ENCODE measurements at regions not wholly inside any gene's neighbourhood (a gene's known extent, or its start where the extent isn't known, plus 50 kb on each side); places are given as distances from the start of the nearest gene placed in this dataset.

DNA sequence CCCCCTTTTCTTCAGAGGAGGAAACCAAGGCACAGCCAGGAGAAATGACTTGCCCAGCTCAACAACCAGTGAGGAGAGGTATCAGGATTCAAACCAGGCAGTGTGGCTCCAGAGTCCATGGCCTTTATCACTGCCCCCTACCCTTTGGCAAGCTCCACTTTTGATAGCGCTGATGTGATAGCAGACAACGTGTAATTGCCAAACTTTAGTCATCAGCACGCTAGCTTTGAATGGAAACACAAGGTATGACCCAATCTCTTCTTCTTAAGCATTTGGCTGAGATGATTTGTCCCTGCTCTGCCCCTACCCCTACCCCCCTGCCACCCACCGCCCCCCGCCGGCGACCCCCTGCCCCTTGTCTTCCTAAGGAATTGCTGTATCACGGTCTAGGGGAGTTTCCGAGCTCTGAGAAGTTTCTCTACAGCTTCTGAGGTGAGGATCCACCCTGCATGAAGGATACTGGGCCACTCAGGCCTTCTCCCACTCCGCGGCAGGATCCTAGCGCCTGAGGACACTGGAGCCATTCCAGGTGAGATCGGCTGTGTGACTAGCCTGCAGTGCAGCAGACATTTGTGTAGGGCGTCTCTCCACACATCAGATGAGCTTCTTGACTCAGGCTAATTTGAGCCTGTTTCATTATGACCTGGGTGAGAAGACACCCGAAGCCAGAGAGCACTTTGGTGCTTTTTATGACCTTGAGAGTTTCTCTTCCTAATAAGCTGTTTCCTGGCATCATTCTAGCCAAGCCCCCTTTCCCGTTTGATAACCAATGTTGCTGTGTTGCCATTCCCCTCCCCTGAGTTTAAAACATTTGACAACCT is 75.1 kb upstream of the MAP4K4 start:
- no peaks in the 10 kb centered on the region for H3K9me3 Mint-ChIP-seq
- peaks cover 15% of the 10 kb centered on the region for H3K4me1 Mint-ChIP-seq
- peak overlapping the region; percentile 28 for H3K27ac Mint-ChIP-seq
- H3K36me3 Mint-ChIP-seq = no peaks in the 10 kb centered on the region
- peak overlapping the region; percentile 7 for H3K4me3 Mint-ChIP-seq
- no peak for DNase-seq
- POLR2A ChIA-PET = no interaction called here
- H3K27me3 Mint-ChIP-seq = peaks cover 1% of the 10 kb centered on the region
- no peak for ATAC-seq (ENCODE audit: low read depth)

DNA sequence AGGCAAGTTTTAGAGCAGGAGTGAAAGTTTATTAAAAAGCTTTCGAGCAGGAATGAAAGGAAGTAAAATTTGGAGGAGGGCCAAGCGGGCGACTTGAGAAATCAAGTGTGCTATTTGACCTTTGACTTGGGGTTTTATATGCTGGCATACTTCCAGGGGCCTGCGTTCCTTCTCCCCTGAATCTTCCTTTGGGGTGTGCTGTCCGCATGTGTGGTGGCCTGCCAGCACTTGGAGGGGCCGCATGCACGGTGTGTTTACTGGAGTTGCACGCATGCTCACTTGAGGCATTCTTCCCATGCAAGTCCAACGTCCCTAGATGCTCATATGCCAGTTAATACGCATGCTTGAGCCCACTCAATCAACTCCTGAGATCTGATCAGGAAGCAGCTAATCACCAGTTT is 78.3 kb upstream of the MAP4K4 start:
- H3K4me1 Mint-ChIP-seq = peaks cover 11% of the 10 kb centered on the region
- no peaks in the 10 kb centered on the region for H3K36me3 Mint-ChIP-seq
- ATAC-seq (ENCODE audit: low read depth) = no peak
- no peaks in the 10 kb centered on the region for H3K27me3 Mint-ChIP-seq
- POLR2A ChIA-PET = no interaction called here
- no peak for DNase-seq
- H3K27ac Mint-ChIP-seq = no peak overlapping the region
- H3K4me3 Mint-ChIP-seq = no peak overlapping the region
- no peaks in the 10 kb centered on the region for H3K9me3 Mint-ChIP-seq

DNA sequence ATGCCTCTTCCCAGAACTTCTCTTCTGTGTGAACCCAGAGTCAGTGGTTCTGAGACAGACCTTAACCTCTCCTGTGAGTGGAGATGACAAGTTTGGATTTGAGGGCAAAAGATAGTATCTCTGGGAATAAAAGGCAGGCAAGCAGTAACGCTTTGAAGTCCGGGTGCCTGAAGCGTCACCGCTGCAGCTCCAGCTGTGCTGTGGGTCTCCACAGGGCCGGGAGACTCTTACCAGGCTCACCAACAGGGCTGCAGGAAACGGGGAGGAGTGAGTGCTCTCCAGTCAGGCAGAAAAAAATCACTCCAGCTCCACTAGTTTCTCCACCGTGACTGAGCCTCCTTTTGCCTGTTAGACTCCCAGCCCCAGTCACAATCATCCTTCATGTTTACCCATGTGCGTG is 79.7 kb upstream of the MAP4K4 start:
- Mint-ChIP-seq H3K27me3 (no peaks in the 10 kb centered on the region), H3K9me3 (no peaks in the 10 kb centered on the region), H3K4me3 (no peak overlapping the region), H3K4me1 (peaks cover 4% of the 10 kb centered on the region), H3K36me3 (no peaks in the 10 kb centered on the region), H3K27ac (no peak overlapping the region)
- POLR2A ChIA-PET = no interaction called here
- ATAC-seq (ENCODE audit: low read depth) (no peak), DNase-seq (no peak)

DNA sequence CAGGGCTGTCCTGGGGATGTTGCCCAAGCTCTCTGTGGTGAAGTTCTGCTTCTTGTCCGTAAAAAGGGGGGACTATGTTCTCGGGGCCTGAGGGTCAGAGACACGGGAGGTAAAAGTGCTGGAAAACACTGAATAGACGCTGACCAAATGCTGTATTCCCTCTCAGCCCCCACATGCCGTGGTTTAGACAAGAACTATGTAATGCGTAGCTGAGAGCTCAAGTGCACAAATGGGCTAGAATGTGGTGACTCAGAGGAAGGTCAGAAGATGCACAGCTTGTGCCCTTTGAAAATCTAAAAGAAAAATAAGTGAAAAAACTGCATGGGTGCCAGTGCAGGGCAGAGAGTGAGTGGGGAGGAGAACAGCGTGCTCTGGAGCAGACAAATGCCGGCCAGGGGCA is 80.3 kb upstream of the MAP4K4 start:
- H3K27me3 Mint-ChIP-seq = no peaks in the 10 kb centered on the region
- ATAC-seq (ENCODE audit: low read depth) (no peak), DNase-seq (no peak)
- no peaks in the 10 kb centered on the region for H3K36me3 Mint-ChIP-seq
- H3K27ac Mint-ChIP-seq = no peak overlapping the region
- H3K4me1 Mint-ChIP-seq = no peaks in the 10 kb centered on the region
- POLR2A ChIA-PET = no interaction called here
- no peak overlapping the region for H3K4me3 Mint-ChIP-seq
- no peaks in the 10 kb centered on the region for H3K9me3 Mint-ChIP-seq

DNA sequence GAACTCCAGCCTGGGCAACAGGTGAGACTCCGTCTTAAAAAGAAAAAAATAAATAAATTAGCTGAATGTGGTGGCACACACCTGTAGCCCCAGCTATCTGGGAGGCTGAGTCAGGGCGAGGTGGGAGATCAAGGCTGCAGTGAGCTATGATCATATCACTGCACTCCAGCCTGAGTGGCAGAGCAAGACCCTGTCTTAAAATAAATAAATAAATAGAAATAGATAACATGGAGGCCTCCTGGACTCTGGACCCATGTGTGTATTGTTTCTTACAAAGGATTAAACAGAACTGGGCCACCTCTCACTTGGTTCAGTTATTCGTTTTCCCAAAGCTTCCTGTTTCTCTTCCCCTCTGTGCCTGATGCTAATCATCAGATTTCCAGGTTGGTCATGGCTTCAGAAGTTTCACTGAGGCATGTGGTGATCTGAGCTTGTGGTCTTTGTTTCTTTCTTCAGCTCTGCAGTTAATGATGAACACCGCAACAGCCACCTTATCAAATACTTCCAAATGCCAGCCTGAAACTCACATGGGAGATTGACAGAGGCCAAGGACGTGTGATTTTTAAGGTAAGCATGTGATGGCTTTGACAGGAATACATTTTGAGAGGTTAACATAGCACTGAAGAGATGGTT is 83.3 kb upstream of the MAP4K4 start:
- no peak overlapping the region for H3K4me3 Mint-ChIP-seq
- H3K27me3 Mint-ChIP-seq = no peaks in the 10 kb centered on the region
- POLR2A ChIA-PET = no interaction called here
- no peak for DNase-seq
- H3K36me3 Mint-ChIP-seq = no peaks in the 10 kb centered on the region
- no peak overlapping the region for H3K27ac Mint-ChIP-seq
- H3K4me1 Mint-ChIP-seq = no peaks in the 10 kb centered on the region
- H3K9me3 Mint-ChIP-seq = peaks cover 4% of the 10 kb centered on the region
- ATAC-seq (ENCODE audit: low read depth) = no peak

DNA sequence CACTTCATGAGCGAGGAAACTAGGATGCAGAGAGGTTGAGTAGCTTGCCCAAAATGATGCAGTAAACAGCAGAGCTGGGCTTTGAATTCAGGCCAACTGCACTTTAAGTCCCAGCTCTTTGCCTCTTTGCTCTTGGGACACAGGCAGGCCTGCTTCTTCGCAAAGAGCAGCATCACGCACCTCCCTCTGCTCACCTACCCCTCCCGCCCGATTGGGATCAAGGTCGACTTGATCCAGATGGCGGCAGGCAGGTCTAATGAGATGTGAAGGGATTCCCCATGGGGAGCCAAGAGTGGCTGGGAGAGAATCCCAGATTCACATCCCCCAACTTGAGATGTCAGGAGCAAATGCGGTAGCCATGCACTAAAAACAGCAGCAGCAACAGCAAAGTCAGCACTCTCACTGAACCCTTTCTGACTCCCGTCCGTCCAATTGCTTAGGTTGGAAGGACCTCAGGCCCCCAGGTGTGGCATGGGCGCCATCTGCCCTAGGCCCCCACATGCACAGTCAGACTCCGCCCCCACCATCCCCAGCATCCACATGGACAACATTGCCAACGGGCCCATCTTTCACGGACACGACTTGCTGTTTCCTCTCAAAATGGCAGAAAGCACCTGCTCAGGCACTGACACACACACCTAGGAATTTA is 84.3 kb upstream of the MAP4K4 start:
- no peak for DNase-seq
- POLR2A ChIA-PET = no interaction called here
- Mint-ChIP-seq H3K27me3 (no peaks in the 10 kb centered on the region), H3K4me1 (peaks cover 3% of the 10 kb centered on the region), H3K36me3 (no peaks in the 10 kb centered on the region), H3K27ac (no peak overlapping the region), H3K9me3 (peaks cover 4% of the 10 kb centered on the region), H3K4me3 (no peak overlapping the region)
- no peak for ATAC-seq (ENCODE audit: low read depth)

DNA sequence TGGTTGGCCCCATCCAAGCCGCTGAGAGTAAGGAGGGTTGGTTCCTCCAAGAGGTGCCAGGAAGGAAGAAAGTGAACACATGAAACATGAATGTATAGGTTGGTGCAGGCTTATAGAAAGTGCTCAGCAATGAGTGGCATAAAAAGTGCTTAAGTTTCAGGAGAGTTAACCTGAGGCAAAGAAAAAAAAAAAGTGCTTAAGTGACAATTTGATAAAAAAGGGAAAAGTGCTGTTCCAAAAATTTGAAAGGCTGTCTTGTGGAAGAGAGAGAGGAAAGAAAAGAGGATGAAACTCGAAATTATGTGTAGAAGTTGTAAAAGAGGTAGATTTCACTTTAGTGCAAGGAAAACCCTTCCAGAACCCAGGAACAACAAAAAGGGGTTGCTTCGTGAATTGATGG is 85.5 kb upstream of the MAP4K4 start:
- no peak overlapping the region for H3K27ac Mint-ChIP-seq
- ATAC-seq (ENCODE audit: low read depth) = no peak
- DNase-seq = no peak
- no peak overlapping the region for H3K4me3 Mint-ChIP-seq
- no peaks in the 10 kb centered on the region for H3K27me3 Mint-ChIP-seq
- peaks cover 3% of the 10 kb centered on the region for H3K4me1 Mint-ChIP-seq
- peaks cover 7% of the 10 kb centered on the region for H3K9me3 Mint-ChIP-seq
- no peaks in the 10 kb centered on the region for H3K36me3 Mint-ChIP-seq
- POLR2A ChIA-PET = no interaction called here

DNA sequence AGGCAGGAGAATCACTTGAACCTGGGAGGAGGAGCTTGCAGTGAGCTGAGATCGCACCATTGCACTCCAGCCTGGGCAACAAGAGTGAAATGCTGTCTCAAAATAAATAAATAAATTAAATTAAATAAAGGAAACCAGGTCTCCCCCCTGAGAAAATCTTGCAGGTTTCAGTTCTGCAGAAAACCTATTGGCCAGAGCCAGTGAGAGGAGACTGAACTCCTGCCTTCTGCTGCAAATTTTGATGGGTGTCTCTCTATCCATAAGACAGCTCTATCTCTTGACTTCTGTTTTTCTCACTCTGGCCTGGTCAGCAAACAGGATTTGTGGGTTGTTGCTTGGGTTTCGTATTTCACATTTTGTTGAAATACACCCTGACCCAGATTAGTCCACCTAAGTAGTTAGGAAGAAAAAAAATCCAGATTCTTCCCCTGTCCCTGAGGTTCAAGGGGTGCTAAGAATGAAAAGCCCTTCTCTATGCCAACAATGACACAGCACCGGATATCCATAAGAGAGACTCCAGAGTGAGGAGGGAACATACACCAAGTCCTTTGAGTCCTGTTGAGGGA is 86.7 kb upstream of the MAP4K4 start:
- Mint-ChIP-seq H3K36me3 (no peaks in the 10 kb centered on the region), H3K4me3 (no peak overlapping the region), H3K27me3 (peaks cover 4% of the 10 kb centered on the region), H3K4me1 (peaks cover 3% of the 10 kb centered on the region), H3K9me3 (peaks cover 8% of the 10 kb centered on the region), H3K27ac (no peak overlapping the region)
- DNase-seq (no peak), ATAC-seq (ENCODE audit: low read depth) (no peak)
- POLR2A ChIA-PET = no interaction called here

DNA sequence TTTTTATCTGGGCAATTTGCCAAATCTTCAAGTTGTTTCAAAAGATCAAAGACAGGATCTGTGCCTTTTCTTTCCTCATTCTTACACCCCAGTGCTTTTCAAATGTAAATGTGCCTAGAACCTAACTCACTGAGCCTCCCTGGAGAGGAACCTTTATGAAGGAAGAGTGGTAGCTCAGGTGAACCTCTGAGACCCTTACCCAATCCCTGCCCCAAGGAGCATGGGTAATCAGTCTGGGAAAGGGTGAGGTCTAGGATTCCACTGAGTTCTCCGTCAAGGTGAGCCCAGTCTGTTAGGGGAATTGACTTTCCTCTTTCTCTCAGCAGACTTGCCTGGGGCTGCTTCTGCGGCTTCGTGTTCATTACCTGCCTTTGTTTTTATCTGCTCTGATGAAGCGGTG is 88.1 kb upstream of the MAP4K4 start:
- Mint-ChIP-seq H3K36me3 (no peaks in the 10 kb centered on the region), H3K27me3 (peaks cover 8% of the 10 kb centered on the region), H3K27ac (no peak overlapping the region), H3K9me3 (peaks cover 8% of the 10 kb centered on the region), H3K4me1 (peaks cover 3% of the 10 kb centered on the region), H3K4me3 (no peak overlapping the region)
- POLR2A ChIA-PET = no interaction called here
- ATAC-seq (ENCODE audit: low read depth) = no peak
- DNase-seq = no peak

DNA sequence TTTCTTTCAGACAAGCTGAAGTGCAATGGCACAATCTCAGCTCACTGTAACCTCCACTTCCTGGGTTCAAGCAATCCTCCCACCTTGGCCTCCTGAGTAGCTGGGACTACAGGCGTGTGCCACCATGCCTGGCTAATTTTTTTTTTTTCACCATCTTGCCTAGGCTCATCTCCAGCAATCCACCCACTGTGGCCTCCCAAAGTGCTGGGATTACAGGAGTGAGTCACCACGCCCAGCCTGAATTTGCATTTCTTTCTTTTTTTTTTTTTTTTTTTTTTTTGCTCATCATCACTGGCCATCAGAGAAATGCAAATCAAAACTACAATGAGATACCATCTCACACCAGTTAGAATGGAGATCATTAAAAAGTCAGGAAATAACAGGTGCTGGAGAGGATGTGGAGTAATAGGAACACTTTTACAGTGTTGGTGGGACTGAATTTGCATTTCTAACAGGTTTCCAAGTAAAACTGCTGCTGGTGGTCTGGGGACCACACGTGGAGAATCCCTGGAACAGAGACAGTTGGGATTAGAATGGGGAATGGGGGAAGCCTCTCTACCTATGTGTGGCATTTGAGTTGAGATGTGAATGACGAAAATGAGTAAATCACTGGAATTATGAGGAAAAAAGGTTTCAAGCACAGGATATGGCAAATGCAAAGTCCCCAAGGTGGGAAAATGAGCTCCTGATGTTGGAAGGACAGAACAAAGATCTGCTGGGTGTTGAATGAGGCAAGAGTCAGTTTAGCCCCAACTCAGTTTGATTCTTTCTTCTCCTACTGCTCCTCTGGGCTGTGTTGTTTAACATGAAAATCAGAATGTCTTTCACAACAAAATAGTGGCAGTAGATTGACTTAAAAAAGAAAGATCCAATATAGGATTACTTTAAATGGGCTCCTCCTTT is 88.8 kb upstream of the MAP4K4 start:
- Mint-ChIP-seq H3K27me3 (peaks cover 8% of the 10 kb centered on the region), H3K4me1 (peaks cover 3% of the 10 kb centered on the region), H3K36me3 (no peaks in the 10 kb centered on the region), H3K27ac (no peak overlapping the region), H3K4me3 (no peak overlapping the region), H3K9me3 (peaks cover 8% of the 10 kb centered on the region)
- DNase-seq = no peak
- no peak for ATAC-seq (ENCODE audit: low read depth)
- POLR2A ChIA-PET = no interaction called here

DNA sequence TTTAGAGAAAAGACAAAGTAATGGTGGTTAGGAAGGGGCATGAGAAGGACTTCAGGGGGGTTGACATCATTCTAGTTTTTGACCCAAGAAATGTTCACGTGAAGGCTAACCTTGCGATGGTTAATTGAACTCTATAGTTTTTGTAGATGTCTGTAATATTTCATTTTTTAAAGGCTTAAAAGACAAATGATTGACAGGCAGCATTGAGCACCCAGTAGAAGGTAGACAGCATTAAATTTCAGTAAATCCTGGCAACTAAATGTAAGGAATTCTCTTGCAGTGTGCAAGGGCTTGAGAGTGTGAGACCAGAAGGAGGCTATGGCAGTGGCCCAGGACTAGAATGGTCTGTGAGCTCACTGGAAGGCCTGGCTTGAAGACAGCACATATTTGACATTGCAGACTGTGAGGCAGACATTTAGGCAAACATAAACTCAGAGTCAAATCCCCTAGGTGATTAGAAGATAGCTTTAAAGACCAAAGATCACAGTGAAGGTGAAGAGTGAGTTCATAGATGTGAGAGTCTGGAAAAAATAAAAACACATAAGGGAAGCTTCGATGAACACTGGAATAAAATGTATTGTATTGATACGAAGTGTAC is 100.1 kb upstream of the MAP4K4 start:
- Mint-ChIP-seq H3K9me3 (no peaks in the 10 kb centered on the region), H3K4me1 (peaks cover 2% of the 10 kb centered on the region), H3K4me3 (no peak overlapping the region), H3K27ac (no peak overlapping the region), H3K36me3 (peaks cover 1% of the 10 kb centered on the region), H3K27me3 (peaks cover 2% of the 10 kb centered on the region)
- DNase-seq (no peak), ATAC-seq (ENCODE audit: low read depth) (no peak)
- POLR2A ChIA-PET = no interaction called here

DNA sequence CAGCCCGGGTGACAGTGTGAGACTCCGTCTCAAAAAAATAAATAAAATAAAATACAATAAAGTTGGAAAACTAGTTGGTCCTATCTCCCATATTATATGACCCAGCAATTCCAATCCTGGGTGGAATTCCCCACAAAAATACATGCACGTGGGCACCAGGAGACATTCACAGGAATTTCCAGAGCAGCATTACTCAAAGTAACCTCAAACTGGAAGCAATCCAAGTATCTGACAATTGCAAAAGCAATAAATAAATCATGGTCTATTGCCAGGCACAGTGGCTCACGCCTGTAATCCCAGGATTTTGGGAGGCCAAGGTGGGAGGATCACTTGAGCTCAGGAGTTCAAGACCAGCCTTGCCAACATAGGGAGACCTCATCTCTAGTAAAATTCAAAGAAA is 101.2 kb upstream of the MAP4K4 start:
- H3K27me3 Mint-ChIP-seq = peaks cover 2% of the 10 kb centered on the region
- no peak overlapping the region for H3K27ac Mint-ChIP-seq
- DNase-seq (no peak), ATAC-seq (ENCODE audit: low read depth) (no peak)
- no peaks in the 10 kb centered on the region for H3K9me3 Mint-ChIP-seq
- H3K4me3 Mint-ChIP-seq = no peak overlapping the region
- H3K4me1 Mint-ChIP-seq = peaks cover 2% of the 10 kb centered on the region
- POLR2A ChIA-PET = no interaction called here
- H3K36me3 Mint-ChIP-seq = peaks cover 1% of the 10 kb centered on the region

DNA sequence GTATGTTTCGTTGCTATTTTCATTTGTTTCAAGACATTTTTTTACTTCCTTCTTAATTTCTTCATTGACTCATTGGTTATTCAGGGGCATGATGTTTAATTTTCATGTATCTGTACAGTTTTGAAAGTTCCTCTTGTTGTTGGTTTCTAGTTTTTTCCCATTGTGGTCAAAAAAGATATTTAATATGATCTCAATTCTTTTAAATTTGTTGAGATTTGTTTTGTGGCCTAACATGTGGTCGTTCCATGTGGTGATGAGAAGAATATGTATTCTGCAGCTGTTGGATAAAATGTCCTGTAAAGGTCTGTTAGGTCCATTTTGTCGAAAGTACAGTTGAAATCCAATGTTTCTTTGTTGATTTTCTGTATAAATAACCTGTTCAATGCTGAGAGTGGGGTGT is 110.3 kb upstream of the MAP4K4 start:
- Mint-ChIP-seq H3K36me3 (peaks cover 4% of the 10 kb centered on the region), H3K27ac (no peak overlapping the region), H3K27me3 (peaks cover 3% of the 10 kb centered on the region), H3K4me1 (no peaks in the 10 kb centered on the region), H3K9me3 (peaks cover 18% of the 10 kb centered on the region), H3K4me3 (no peak overlapping the region)
- POLR2A ChIA-PET = no interaction called here
- DNase-seq (no peak), ATAC-seq (ENCODE audit: low read depth) (no peak)

Measured in activated naive CD8-positive, alpha-beta T cell treated with anti-CD3 and anti-CD28 coated beads, Interleukin-2, amount 10 ng/mL, durations not matched to agents 7 days and 5 days (primary cell).